WTC11 (cell line): ENCODE measurements at regions not wholly inside any gene's neighbourhood (a gene's known extent, or its start where the extent isn't known, plus 50 kb on each side); places are given as distances from the start of the nearest gene placed in this dataset.

Experiments used
- CBFB ChIP-seq: sonication (generic); formaldehyde crosslinking; IDR thresholded peaks from 2 replicates; pipeline ENCODE4 v1.8.1; 2022; ENCODE audit warnings: mild to moderate bottlenecking, low read depth, missing genetic modification reagents
- NFYB ChIP-seq: sonication (generic); formaldehyde crosslinking; conservative IDR thresholded peaks from 2 replicates; pipeline ENCODE4 v1.8.0; 2022; ENCODE audit warnings: low read depth, missing genetic modification reagents
- TEAD4 ChIP-seq: sonication (generic); formaldehyde crosslinking; IDR thresholded peaks from 2 replicates; pipeline ENCODE4 v1.8.0; 2022; ENCODE audit warnings: mild to moderate bottlenecking, missing genetic modification reagents
- TF ChIP-seq, protein P1 (sequence below): sonication (generic); formaldehyde crosslinking; conservative IDR thresholded peaks from 2 replicates; pipeline ENCODE4 v1.8.1; 2022; ENCODE audit warnings: mild to moderate bottlenecking, missing genetic modification reagents
- TF ChIP-seq, protein P2 (sequence below): fragments of 200-600 bp; IDR thresholded peaks from 2 replicates; pipeline ENCODE4 v1.8.0; 2022; ENCODE audit warnings: antibody characterized with exemption
- TF ChIP-seq, protein P3 (sequence below): sonication (generic); formaldehyde crosslinking; IDR thresholded peaks from 2 replicates; pipeline ENCODE4 v1.8.0; 2022; ENCODE audit warnings: mild to moderate bottlenecking, missing genetic modification reagents
- TF ChIP-seq, protein P4 (sequence below): sonication (generic); formaldehyde crosslinking; IDR thresholded peaks from 2 replicates; pipeline ENCODE4 v1.8.1; 2023; ENCODE audit warnings: mild to moderate bottlenecking, missing genetic modification reagents, borderline replicate concordance
- TF ChIP-seq, protein P5 (sequence below): sonication (generic); formaldehyde crosslinking; IDR thresholded peaks from 2 replicates; pipeline ENCODE4 v1.8.0; 2022; ENCODE audit warnings: missing genetic modification reagents

DNA sequence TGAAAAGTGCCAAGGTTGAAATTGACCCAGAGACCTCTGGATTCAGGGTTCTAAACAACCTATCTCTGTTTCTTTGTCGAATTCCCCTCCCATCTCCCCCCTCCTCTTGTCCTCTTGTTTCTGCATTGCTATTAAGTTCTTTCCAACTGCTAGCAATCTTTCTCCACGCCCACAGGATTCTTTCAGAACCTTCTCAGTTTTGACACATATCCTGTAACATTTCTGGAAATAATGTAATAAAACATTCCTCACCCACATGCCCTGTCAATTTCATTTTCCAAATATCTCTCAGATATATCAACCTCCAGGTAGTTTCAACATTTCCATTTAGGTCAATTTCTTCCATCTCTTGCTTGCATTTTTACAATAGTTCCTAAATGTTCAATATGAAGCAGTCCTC lies 1105.9 kb downstream of the ARAP2 start:
- TF ChIP-seq NFYB (CRISPR knock-in tag) (no peak), TEAD4 (CRISPR knock-in tag) (no peak), CBFB (CRISPR knock-in tag) (no peak)
- TF ChIP-seq, protein P1, sequence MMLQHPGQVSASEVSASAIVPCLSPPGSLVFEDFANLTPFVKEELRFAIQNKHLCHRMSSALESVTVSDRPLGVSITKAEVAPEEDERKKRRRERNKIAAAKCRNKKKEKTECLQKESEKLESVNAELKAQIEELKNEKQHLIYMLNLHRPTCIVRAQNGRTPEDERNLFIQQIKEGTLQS: no peak
- TF ChIP-seq, protein P2, sequence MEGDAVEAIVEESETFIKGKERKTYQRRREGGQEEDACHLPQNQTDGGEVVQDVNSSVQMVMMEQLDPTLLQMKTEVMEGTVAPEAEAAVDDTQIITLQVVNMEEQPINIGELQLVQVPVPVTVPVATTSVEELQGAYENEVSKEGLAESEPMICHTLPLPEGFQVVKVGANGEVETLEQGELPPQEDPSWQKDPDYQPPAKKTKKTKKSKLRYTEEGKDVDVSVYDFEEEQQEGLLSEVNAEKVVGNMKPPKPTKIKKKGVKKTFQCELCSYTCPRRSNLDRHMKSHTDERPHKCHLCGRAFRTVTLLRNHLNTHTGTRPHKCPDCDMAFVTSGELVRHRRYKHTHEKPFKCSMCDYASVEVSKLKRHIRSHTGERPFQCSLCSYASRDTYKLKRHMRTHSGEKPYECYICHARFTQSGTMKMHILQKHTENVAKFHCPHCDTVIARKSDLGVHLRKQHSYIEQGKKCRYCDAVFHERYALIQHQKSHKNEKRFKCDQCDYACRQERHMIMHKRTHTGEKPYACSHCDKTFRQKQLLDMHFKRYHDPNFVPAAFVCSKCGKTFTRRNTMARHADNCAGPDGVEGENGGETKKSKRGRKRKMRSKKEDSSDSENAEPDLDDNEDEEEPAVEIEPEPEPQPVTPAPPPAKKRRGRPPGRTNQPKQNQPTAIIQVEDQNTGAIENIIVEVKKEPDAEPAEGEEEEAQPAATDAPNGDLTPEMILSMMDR: no peak
- TF ChIP-seq, protein P3, sequence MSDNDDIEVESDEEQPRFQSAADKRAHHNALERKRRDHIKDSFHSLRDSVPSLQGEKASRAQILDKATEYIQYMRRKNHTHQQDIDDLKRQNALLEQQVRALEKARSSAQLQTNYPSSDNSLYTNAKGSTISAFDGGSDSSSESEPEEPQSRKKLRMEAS (CRISPR knock-in tag): no peak
- TF ChIP-seq, protein P4, sequence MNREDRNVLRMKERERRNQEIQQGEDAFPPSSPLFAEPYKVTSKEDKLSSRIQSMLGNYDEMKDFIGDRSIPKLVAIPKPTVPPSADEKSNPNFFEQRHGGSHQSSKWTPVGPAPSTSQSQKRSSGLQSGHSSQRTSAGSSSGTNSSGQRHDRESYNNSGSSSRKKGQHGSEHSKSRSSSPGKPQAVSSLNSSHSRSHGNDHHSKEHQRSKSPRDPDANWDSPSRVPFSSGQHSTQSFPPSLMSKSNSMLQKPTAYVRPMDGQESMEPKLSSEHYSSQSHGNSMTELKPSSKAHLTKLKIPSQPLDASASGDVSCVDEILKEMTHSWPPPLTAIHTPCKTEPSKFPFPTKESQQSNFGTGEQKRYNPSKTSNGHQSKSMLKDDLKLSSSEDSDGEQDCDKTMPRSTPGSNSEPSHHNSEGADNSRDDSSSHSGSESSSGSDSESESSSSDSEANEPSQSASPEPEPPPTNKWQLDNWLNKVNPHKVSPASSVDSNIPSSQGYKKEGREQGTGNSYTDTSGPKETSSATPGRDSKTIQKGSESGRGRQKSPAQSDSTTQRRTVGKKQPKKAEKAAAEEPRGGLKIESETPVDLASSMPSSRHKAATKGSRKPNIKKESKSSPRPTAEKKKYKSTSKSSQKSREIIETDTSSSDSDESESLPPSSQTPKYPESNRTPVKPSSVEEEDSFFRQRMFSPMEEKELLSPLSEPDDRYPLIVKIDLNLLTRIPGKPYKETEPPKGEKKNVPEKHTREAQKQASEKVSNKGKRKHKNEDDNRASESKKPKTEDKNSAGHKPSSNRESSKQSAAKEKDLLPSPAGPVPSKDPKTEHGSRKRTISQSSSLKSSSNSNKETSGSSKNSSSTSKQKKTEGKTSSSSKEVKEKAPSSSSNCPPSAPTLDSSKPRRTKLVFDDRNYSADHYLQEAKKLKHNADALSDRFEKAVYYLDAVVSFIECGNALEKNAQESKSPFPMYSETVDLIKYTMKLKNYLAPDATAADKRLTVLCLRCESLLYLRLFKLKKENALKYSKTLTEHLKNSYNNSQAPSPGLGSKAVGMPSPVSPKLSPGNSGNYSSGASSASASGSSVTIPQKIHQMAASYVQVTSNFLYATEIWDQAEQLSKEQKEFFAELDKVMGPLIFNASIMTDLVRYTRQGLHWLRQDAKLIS (CRISPR knock-in tag): no peak
- TF ChIP-seq, protein P5, sequence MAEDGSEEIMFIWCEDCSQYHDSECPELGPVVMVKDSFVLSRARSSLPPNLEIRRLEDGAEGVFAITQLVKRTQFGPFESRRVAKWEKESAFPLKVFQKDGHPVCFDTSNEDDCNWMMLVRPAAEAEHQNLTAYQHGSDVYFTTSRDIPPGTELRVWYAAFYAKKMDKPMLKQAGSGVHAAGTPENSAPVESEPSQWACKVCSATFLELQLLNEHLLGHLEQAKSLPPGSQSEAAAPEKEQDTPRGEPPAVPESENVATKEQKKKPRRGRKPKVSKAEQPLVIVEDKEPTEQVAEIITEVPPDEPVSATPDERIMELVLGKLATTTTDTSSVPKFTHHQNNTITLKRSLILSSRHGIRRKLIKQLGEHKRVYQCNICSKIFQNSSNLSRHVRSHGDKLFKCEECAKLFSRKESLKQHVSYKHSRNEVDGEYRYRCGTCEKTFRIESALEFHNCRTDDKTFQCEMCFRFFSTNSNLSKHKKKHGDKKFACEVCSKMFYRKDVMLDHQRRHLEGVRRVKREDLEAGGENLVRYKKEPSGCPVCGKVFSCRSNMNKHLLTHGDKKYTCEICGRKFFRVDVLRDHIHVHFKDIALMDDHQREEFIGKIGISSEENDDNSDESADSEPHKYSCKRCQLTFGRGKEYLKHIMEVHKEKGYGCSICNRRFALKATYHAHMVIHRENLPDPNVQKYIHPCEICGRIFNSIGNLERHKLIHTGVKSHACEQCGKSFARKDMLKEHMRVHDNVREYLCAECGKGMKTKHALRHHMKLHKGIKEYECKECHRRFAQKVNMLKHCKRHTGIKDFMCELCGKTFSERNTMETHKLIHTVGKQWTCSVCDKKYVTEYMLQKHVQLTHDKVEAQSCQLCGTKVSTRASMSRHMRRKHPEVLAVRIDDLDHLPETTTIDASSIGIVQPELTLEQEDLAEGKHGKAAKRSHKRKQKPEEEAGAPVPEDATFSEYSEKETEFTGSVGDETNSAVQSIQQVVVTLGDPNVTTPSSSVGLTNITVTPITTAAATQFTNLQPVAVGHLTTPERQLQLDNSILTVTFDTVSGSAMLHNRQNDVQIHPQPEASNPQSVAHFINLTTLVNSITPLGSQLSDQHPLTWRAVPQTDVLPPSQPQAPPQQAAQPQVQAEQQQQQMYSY (CRISPR knock-in tag): no peak
